GM18511 (cell line): ENCODE measurements at regions not wholly inside any gene's neighbourhood (a gene's known extent, or its start where the extent isn't known, plus 50 kb on each side); places are given as distances from the start of the nearest gene placed in this dataset.

ENCODE experiments used
- ATAC-seq: cut with Tn5 transposase; IDR thresholded peaks from one replicate; pipeline ENCODE4 v1.9.1; 2021; ENCODE audit warnings: mild to moderate bottlenecking, moderate library complexity; ENCODE audit not compliant: unreplicated experiment

DNA sequence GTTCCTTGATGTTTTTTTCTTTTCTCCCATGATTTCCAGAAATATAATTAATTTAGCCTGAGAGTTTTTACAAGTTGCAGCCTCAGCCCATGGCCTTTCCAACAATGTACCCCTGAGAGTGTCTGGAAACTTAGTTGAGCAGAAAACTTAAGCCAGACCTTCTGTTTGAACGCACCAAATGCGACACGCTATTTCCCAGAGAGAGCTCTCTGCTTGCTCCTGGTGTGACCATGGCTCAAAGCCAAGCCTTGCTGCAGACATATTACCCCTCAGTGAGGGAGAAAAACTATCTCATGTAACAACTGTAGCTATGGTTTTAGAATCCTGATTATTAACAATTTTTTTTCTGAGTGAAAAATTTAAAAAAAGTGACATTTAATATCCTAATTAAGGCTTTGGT, 1204.5 kb upstream of the SLC10A2 start:
- ATAC-seq, result no peak

DNA sequence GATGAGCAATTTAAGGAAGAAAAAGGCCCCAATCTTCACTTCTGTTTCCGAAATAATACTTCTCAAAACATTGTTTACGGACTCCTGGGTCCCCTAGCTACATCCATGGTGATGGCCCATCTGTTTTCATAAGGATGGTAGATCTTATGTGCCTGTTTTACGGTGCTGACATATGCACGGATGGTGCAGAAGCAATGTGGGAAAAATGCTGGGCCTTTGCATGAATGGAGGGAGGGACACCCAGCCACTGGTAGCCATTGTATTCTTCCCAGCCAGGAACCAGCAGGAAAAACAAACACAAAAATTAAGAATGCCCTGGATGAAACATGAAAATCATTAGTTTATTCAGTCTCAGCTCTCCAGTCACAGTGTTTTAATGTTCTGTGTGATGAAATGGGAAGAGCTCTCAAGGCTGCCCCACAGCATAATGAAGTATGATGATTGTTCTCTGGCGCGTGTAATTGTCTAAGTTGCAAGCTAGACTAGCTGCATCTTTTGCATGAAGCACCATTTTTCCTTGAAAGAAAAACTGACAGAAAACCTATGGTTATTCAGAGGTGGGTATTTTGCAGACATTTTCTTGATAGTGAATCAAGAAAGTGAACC, 1201.1 kb upstream of the SLC10A2 start:
- ATAC-seq, result no peak

DNA sequence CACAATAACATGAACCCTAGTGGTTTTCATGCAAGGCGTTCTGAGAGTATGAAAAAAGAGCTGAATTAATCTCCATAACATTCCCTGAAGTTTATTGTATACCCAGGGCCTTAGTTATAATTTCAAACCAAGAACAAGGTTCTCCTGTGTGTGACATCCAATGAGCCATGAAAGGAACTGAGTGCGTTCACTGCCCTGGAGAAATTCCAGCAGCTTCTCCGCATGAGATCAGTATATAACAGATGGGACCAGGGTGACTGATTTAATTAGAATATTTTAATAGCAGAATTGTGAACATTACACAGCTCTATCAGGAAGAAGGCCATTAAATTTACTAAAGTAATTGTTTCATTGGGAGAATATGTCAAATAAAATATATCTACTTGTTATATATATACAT, 1190.5 kb upstream of the SLC10A2 start:
- no peak for ATAC-seq

DNA sequence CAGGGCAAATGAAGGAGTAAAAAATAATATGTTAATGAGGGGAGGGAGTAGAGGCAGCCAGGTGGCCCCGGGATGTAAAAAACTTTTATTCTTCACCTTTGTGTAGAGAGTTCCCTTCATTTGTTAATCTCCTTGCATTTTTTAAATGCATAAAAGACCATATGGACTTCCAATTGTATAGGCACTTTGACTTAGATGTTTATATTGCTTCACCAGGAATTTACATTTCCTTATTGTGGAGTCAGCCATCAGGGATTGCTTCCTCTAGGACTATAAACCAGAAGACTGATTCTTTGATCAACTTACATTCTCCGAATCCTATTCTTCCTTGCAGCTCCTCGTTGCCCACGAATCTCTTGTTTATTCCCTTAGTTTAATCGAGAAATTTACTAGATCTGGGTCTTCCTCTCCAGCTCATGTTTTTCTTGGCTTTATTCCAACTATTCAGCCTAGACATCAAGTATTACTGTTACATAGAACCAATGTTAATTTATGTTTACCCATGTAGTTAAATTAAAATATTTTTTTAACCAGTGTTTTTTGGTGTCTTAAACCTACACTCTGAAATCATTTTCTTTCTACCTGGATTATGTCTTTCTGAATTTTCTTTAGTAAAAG, 1187.0 kb upstream of the SLC10A2 start:
- ATAC-seq, result no peak

DNA sequence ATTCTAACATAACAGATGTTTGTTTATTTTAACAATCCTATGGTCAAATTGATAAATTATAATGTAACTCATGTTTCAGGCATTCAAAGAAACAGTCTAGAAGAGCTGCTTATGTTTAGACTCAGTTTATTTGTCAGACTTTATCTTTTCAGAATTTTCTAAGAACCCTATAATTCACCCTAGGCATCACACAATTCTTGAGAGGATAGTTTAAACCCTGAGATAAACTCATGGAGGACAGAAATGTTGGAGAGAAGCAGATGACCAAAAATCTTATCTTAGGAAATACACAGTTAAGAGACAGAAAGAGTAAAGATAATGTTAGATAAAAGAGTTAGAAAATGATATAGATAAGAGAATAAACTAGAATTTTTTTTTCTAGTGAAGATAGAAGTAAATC, 1185.7 kb upstream of the SLC10A2 start:
- ATAC-seq, result no peak

DNA sequence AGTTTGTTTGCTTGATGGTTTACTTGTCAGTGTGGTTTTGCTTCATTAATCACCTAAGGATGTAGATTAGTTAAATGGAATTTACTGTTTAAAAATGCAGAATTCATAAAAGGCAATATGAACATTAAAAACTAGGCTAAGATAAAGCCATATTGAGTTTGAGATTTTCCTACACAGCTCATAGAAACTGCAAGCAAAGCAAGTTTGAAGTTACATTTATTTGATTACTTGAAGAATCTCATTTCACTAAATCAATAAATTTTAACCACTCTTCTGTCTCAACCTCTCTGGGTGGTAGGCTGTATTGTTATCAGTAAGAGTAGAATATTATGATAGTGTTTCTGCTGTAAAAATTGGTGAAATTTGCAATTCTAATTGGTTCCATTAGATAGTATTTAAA, 1180.7 kb upstream of the SLC10A2 start:
- no peak for ATAC-seq

DNA sequence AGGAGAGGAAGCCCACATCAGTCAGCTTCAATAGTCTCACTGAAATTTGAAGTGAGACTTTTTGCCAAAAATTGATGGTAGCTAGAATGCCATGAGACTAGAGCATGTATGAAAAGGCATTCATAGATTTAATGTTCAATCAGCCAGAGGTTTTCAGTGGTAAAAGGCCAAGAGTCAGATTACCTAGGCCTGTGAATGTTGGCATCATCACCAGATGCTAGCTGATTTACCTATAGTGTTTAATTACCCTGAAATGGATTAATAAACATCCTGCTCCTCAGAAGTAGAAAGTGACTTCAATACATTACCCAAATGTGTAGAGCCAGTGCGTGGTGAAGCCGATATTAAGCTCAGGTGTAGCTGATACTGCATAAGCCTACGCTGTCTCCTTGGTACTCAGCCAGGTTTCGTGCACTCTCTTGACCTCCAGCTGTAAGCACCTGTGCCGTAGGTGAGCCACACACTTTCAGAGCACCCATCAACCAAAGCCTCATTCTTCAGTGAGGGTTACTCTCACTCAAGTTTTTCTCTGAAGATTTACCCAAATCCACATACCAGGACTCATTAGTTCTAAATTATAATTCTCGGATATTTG, 1140.3 kb upstream of the SLC10A2 start:
- no peak for ATAC-seq

DNA sequence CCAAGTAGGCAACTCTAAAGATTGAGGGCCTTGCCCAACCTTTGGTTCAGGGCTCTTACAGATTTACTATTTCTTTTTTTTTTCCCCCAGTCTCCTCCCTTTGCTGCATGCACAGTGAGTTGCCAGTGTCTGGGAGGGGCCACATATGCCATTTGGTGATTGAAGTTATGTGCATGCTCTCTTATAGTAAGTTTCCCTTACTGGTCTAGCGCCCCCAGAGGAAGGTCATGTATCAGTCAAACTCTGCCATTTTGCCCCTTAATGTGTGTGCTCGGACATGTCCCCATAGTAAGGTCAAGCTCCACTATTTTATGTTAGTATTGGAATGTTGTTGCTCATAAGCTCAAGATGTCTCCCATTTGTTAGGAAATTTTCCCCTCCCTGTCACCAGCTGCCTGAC, 1138.0 kb upstream of the SLC10A2 start:
- ATAC-seq, result no peak

DNA sequence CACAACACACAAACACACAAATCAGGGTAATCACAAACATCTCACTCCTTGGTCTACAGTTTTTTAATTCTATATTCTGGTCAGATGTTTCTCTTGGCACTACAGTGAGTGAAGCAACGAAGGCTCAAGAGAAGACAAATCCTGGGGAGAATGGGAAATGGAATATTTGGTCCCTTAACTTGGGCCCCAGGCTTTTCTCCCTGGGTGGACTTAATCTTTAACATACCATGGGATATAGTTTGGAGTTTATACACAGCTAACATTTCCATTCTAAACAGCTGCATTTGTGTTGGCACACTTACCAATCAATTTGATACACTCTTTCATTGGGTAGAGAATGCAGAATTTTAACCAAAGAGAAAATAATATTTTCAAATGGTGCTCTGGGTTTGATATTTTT, 1132.6 kb upstream of the SLC10A2 start:
- ATAC-seq, result no peak

DNA sequence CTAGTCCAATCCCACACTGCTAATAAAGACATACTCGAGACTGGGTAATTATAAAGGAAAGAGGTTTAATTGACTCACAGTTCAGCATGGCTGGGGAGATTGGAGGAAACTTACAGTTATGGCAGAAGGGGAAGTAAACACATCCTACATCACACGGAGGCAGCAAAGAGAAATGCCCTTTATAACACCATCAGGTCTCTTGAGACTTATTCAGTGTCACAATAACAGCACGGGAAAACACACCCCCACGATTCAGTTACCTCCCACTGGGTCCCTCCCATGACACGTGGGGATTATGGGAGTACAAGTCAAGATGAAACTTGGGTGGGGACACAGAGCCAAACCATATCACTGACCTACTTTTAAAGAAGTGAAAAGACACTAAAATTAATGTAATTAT, 1130.4 kb upstream of the SLC10A2 start:
- ATAC-seq, result no peak

DNA sequence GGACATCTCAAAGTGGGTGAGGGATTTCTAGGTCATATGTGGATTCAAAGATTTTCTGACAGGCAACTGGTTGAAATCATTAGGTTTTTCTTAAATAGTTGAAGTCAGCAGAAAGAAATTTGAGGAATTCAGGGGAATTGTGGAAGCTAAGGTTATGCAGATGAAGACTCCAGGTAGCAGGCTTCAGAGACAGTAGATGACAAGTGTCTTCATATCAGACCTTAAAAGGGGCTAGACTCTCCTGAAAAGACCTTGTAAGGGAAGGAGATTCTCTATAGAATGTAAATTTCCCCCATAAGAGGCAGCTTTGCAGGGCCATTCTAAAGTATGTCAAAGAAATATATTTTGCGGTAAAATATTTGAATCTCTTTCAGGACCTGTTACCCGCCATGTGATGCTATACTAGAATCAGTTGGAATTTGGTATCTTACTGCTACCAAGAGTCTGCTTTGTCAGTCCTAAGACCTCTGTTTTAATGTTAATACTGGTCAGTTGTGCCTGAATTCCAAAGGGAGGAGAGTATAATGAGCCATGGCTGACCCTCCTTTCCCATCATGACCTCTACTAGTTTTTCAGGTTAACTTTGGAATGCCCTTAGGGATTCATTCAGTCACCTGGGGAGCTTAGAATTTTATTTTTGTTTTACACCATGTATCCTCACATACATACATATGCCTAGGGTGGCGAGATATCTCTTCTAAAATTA, 1115.5 kb upstream of the SLC10A2 start:
- ATAC-seq, result no peak

DNA sequence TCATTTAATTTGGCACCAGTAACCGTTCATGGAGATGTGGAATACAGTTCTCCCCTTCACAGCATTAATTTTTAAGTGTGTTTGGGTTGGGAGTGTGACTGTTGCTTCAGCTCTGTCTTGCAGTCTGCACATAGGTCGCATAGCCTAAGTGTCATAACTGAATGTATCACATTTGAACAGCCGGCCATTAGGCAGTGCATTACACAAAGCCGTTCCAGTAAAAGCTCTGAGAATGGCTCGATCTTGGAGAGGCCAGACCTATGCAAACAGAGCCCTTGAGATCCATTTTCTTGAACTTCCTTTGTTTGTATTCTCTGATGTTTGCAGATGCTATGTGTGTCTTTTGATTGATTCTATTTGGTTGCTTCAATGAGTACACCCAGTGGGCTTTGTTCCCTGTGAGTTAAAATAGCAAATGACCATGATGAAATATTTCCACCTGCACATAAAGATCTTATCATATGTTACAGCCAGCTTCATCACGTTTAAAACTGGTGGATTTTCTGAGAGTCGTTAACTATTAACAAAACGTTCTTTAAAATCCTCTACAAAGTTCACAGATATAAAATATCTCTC, 1104.9 kb upstream of the SLC10A2 start:
- no peak for ATAC-seq

DNA sequence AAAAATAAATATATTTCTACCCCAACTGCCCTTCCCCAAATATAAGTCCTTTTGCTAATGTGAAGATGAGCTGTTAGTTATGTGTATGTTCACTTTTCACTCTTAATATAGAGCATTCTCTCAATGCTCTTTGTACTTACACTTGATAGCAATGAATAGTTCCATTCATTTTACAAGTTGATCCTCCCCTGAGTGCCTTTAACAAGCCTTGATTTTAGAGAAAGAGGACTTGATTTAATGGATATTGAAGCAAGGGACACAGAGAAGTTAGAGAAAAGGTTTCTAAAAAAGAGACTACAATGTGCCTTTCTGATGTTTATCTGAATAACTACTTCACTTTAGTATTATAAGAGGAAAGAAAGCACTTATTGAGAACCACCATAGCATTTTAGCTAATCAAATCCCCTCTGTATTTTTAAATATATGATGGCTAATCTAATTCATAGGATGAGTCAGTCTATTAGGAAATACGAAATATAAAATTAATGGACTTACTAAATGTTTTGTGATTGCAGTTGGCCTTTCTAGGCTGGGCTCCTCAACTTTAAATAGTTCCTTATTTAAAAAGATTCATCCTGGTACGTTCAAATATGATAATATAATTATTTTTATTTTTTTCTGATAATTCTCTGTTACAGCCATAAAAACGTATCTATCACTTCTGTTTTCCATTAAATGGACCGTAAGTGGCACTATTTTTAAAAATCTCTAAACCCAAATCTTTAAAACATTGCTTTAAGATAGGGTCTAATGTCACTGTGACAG, 1097.8 kb upstream of the SLC10A2 start:
- ATAC-seq, result no peak

DNA sequence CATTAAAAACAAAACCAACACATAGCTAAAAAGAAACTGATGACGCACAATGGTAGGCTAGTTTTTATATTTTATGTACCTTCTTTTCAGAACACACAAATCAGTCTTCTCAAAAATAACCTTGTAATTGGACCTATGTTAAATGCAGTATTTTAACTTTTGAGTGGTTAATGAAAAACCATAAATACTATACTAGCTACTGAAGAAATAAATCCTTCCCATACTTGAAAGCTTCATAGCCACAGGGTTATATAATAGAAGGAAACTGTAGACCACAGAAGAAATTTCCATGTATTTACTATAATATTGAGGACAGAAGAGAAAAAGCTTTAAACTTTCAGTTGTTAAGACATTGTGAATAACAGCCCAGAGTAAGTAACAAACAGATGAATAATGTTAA, 1094.3 kb upstream of the SLC10A2 start:
- ATAC-seq, result no peak

DNA sequence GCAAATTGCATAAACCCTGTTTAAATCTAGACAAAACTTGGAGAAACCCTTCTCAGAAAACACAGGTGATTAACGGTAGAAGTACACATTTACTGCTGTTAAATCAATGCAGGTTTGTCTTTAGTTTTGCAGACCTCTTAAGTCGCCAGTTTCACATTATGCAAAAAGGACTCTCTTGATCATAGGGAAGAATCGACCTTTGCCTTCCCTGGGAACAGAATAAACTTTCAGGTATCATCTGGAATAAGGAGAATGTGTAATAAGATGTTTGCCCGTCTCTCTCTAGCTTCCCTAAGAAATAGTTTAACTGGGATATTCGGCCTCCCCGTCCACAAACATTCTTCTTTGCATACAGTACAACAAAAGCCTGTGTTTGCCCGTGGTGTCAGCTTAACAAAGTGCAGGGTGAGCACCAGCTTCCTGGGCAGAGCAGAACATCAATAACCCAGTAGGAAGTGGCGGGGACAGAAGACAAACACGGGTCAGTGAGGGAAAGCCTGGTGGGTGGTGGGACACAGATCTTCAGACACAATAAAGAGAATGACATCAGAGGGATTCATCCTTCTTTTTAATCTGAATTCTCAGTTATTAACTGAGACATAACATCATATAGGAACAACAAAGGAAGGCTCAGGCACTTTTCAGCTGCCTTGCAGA, 1077.7 kb upstream of the SLC10A2 start:
- ATAC-seq, result no peak

DNA sequence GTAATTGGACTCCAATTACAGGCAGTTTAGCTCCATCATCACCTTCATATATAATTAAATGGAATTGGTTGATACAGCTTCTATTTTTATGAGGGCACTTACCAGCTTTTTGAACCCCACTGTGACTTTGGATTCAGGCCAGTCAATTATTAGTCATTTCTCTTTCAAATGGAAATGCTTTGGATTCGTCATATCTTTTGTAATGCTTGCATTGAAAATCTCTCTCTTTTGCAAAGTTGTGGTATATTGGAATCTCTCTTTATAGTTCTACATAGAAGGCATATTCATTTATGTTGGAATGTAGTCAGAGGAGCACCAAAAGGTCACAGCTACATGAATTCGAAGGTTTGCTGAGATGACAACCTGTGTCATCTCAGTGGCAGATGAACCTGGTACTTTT, 1074.3 kb upstream of the SLC10A2 start:
- ATAC-seq, result no peak

DNA sequence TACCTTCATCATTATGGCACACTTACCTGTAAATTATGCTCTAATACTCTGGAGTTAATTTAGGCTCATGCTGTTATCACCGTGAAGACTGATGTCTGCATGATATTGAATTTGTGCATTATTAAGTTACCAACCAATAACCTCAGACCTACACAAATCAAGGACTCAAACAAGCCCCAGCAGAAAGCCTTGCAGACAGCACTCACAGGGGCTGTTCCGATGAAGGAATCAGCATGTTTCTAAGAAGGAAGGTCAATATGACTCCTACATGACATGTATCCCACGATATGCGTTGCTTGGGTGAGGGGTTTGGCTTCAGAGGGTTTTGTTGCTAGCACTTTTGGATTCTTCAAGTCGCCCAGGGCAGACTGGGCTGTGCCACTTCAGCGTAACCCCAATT, 1071.2 kb upstream of the SLC10A2 start:
- no peak for ATAC-seq

DNA sequence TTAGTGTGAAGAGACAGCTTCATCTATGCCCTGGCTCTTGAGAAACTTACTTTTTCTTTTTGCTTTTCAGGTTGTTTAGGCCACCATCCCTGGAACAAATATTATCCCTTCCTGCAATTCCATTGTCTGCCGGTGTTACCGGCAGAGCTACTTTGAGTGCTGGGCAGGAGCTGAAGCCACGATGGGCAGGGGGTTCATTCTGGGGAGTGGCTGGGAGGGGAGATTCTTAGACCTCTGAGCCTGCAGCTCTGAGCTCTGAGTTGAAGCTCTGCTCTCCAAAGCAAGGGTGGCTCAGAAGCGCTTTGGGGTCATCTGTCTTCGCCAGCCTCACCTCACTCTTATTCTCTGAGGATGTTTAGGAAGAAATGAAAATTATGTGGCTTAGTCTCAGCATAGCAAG, 1066.6 kb upstream of the SLC10A2 start:
- ATAC-seq, result no peak

DNA sequence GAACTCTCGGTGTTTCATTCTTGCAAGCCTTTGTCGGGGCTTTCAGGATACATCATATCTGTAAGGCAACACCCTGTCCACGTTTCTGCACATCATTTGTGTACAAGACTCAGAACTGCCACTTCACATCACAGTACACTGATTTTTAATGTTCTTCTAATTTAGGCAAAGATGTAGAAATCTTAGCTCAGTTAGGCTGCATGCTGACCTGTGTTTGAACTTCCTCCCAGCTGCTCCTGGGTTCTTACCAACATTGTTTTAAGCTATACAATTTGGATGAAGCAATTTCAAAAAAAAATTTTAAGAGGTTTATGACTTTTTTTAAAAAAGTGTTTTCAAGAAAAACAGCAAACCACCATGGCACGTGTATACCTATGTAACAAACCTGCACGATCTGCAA, 1047.9 kb upstream of the SLC10A2 start:
- ATAC-seq, result no peak

DNA sequence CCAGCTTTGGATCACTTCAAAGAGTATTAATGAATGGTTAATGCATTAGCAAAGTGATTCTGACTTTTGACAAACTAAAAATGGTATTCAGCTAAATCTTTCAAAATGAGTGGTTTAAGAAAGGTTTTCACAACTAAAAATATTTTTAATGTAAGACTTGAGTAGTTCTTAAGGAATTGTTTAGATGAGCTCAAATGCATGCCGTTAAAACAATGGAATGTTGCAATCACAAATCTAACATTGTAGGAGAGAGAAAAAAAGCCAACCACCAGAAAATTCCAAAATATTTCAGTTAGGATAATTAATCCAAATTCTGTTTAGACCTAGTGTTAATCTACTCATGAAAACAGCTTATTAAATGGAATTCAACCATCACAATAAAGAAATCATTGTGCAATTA, 1044.8 kb upstream of the SLC10A2 start:
- no peak for ATAC-seq
